K562 (cell line): ENCODE measurements at regions not wholly inside any gene's neighbourhood (a gene's known extent, or its start where the extent isn't known, plus 50 kb on each side); places are given as distances from the start of the nearest gene placed in this dataset.

Source experiments
- ATAC-seq: fragments of 200-7000 bp; cut with Tn5 transposase; 3 replicates; pipeline ENCODE4 v1.9.1; 2020; ENCODE audit warnings: moderate library complexity
- BruUV-seq: library from RNA; stranded (reverse); fragments of 400-500 nt; replicated peaks from 2 replicates; lab custom pipeline; 2021; lab: Mats Ljungman, UMichigan
- CTCF ChIA-PET: fragments of 300-600 bp; formaldehyde crosslinking; extraction: SDS; loops from one replicate; lab custom pipeline; 2021; ENCODE audit warnings: low intra/inter-chr PET ratio; lab: Yijun Ruan, JAX
- POLR2A ChIA-PET: fragments of 300-600, 350-650 bp; sonication (Branson Sonifier 250); formaldehyde crosslinking; extraction: SDS; loops from one replicate; lab custom pipeline; 2021; ENCODE audit warnings: antibody characterized with exemption, inconsistent platforms; lab: Yijun Ruan, JAX
- DNase-seq, 4 experiments: peaks; one replicate each; pipeline versions ENCODE4 v3.0.0 to v3.0.0-alpha.2; 2011 to 2018; ENCODE audit warnings: low spot score in 3 of 4, mixed read lengths in 3 of 4; ENCODE audit errors: extremely low read depth in 1 of 4
- FAIRE-seq: peaks from 2 replicates; lab custom pipeline; 2011; peaks lifted over from hg19 to GRCh38; lab: Jason Lieb, UNC
- H2AFZ ChIP-seq: 2 replicates; pipeline ENCODE4 v1.6.0; 2011; ENCODE audit warnings: low read depth, low read length, control low read depth, inconsistent platforms
- H3K27ac ChIP-seq: fragments of 200-600 bp; 3 replicates; pipeline ENCODE4 v1.8.0; 2011; ENCODE audit warnings: low read depth, mild to moderate bottlenecking, control low read depth, inconsistent platforms, low read length, moderate library complexity, mixed read lengths; ENCODE audit errors: extremely low read depth
- H3K27me3 ChIP-seq, 2 experiments: fragments of 300-600 bp in 1 of 2; 2 replicates in 1 of 2; 3 replicates in 1 of 2; pipeline versions ENCODE4 v1.6.0 to v1.8.0; 2011; ENCODE audit warnings: inconsistent platforms in 2 of 2, low read length in 2 of 2, mild to moderate bottlenecking in 1 of 2, mixed read lengths in 1 of 2, moderate library complexity in 1 of 2; ENCODE audit not compliant: control insufficient read depth in 2 of 2, insufficient read depth in 2 of 2
- H3K36me3 ChIP-seq: fragments of 300-600 bp; 3 replicates; pipeline ENCODE4 v1.8.0; 2011; ENCODE audit warnings: mild to moderate bottlenecking, low read length, inconsistent platforms; ENCODE audit not compliant: control insufficient read depth, insufficient read depth
- H3K4me1 ChIP-seq, 2 experiments: fragments of 200-600 bp in 1 of 2; replicated peaks in 1 of 2; 2 replicates in 1 of 2; 3 replicates in 1 of 2; pipeline versions ENCODE4 v1.5.1 to v1.8.0; 2011; ENCODE audit warnings: inconsistent platforms in 2 of 2, low read length in 2 of 2, mild to moderate bottlenecking in 1 of 2, mixed read lengths in 1 of 2, moderate library complexity in 1 of 2; ENCODE audit not compliant: control insufficient read depth in 2 of 2, insufficient read depth in 2 of 2
- H3K4me2 ChIP-seq: 2 replicates; pipeline ENCODE4 v1.6.1; 2011; ENCODE audit warnings: low read length, control low read depth, inconsistent platforms, mixed read lengths; ENCODE audit not compliant: insufficient read depth
- H3K4me3 ChIP-seq: fragments of 200-600 bp; sonication (generic), shearing (Covaris generic); 2 replicates; pipeline ENCODE4 v1.5.1; 2016; ENCODE audit warnings: control low read depth, inconsistent platforms
- H3K79me2 ChIP-seq: fragments of 200-600 bp; 3 replicates; pipeline ENCODE4 v1.8.0; 2011; ENCODE audit warnings: low read length, inconsistent platforms; ENCODE audit not compliant: control insufficient read depth, insufficient read depth
- H3K9ac ChIP-seq, 2 experiments: 2 replicates each; pipeline versions ENCODE4 v1.6.0 to v1.6.1; 2011; ENCODE audit warnings: low read depth in 2 of 2, low read length in 2 of 2, control low read depth in 1 of 2, inconsistent platforms in 1 of 2, mild to moderate bottlenecking in 1 of 2, mixed read lengths in 1 of 2; ENCODE audit not compliant: insufficient read depth in 1 of 2
- H3K9me1 ChIP-seq: one replicate; pipeline ENCODE4 v1.6.0; 2011; ENCODE audit warnings: inconsistent platforms, mild to moderate bottlenecking, low read length, moderate library complexity; ENCODE audit not compliant: control insufficient read depth, insufficient read depth
- H3K9me3 ChIP-seq: replicated peaks from 2 replicates; pipeline ENCODE4 v1.5.1; 2011; ENCODE audit warnings: low read depth, low read length, inconsistent platforms; ENCODE audit not compliant: control insufficient read depth, insufficient read depth
- H4K20me1 ChIP-seq: replicated peaks from 2 replicates; pipeline ENCODE4 v1.6.1; 2011; ENCODE audit warnings: low read length, inconsistent platforms, mixed read lengths; ENCODE audit not compliant: control insufficient read depth, insufficient read depth
- ZNF316 ChIP-seq: fragments of 450-650 bp; IDR thresholded peaks from 2 replicates; pipeline ENCODE4 v1.6.1; 2016
- WGBS: fragments of 100-300 bp; shearing (Covaris generic); methylation state at CpG from one replicate; pipeline ENCODE4 v1.1.6; 2016; ENCODE audit warnings: low coverage, mixed read lengths; ENCODE audit not compliant: insufficient coverage; ENCODE audit errors: missing lambda C conversion rate; 5-methylcytosine and 5-hydroxymethylcytosine counted together
- in situ Hi-C: fragments of 300-500 bp; cut with MboI; formaldehyde crosslinking; loops from 4 replicates; pipeline ENCODE4 v1.15.0; 2018; ENCODE audit warnings: inconsistent platforms, mixed read lengths
- intact Hi-C: fragments of 100-400 bp; cut with micrococcal nuclease; formaldehyde crosslinking; loops from 2 replicates; pipeline ENCODE4 v1.14.2; 2022
- TF ChIP-seq, protein P1 (sequence below), 3 experiments: fragments of 200-800 bp in 1 of 3; fragments of 250-450 bp in 1 of 3; fragments of 450-650 bp in 1 of 3; sonication (Bioruptor Pico) in 1 of 3; sonication (Bioruptor generic) in 1 of 3; formaldehyde crosslinking in 1 of 3; IDR thresholded peaks; 2 replicates each; pipeline versions ENCODE4 v1.6.1 to v1.8.0; 2016 to 2022; ENCODE audit warnings: mild to moderate bottlenecking in 2 of 3, missing genetic modification characterization in 2 of 3, missing compliant biosample characterization in 1 of 3, moderate library complexity in 1 of 3

GRCh38 chr15:46110755-46111154 lies 475.9 kb downstream of the SQOR start:
- Histone ChIP-seq H2AFZ (no peak overlapping the region), H3K27ac (no peak overlapping the region)
- BruUV-seq: no TSS peak

More at GRCh38 chr15:46110755-46111154, 475.9 kb downstream of the SQOR start:
- no peak overlapping the region for H3K4me3 ChIP-seq
- 0% methylated on average over 2 of the region's 2 CpGs for WGBS
- H3K4me2 ChIP-seq: no peak overlapping the region
- FAIRE-seq (no peak), DNase-seq (no peak), ATAC-seq (no peak)
- no peaks in the 10 kb centered on the region for H3K4me1 ChIP-seq
- POLR2A ChIA-PET: no interaction called here
- no peak overlapping the region for H3K9ac ChIP-seq
- no peaks in the 10 kb centered on the region for H3K9me1 ChIP-seq
- no peaks in the 10 kb centered on the region for H3K36me3 ChIP-seq
- H4K20me1 ChIP-seq: no peaks in the 10 kb centered on the region
- H3K9me3 ChIP-seq: no peaks in the 10 kb centered on the region
- in situ Hi-C loops: no loop called here
- no peaks in the 10 kb centered on the region for H3K79me2 ChIP-seq
- H3K27me3 ChIP-seq: no peaks in the 10 kb centered on the region
- TF ChIP-seq, protein P1, sequence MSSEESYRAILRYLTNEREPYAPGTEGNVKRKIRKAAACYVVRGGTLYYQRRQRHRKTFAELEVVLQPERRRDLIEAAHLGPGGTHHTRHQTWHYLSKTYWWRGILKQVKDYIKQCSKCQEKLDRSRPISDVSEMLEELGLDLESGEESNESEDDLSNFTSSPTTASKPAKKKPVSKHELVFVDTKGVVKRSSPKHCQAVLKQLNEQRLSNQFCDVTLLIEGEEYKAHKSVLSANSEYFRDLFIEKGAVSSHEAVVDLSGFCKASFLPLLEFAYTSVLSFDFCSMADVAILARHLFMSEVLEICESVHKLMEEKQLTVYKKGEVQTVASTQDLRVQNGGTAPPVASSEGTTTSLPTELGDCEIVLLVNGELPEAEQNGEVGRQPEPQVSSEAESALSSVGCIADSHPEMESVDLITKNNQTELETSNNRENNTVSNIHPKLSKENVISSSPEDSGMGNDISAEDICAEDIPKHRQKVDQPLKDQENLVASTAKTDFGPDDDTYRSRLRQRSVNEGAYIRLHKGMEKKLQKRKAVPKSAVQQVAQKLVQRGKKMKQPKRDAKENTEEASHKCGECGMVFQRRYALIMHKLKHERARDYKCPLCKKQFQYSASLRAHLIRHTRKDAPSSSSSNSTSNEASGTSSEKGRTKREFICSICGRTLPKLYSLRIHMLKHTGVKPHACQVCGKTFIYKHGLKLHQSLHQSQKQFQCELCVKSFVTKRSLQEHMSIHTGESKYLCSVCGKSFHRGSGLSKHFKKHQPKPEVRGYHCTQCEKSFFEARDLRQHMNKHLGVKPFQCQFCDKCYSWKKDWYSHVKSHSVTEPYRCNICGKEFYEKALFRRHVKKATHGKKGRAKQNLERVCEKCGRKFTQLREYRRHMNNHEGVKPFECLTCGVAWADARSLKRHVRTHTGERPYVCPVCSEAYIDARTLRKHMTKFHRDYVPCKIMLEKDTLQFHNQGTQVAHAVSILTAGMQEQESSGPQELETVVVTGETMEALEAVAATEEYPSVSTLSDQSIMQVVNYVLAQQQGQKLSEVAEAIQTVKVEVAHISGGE (CRISPR knock-in tag; IDR thresholded peaks at IDR 0.05): no peak
- TF ChIP-seq ZNF316: 0 out of 2 replicates have a peak, but pooled peaks have one; percentile 14
- TF ChIP-seq, all 486 proteins: peak for 1
- CTCF ChIA-PET: interaction anchor here (0.6 kb wide), 1 partner anchor 13 kb away, joined by 4 read pairs; no protein-coding TSS in a partner anchor
- intact Hi-C loops: no loop called here
